ENCODE measurements at regions not wholly inside any gene's neighbourhood (a gene's known extent, or its start where the extent isn't known, plus 50 kb on each side); places are given as distances from the start of the nearest gene placed in this dataset.

DNA sequence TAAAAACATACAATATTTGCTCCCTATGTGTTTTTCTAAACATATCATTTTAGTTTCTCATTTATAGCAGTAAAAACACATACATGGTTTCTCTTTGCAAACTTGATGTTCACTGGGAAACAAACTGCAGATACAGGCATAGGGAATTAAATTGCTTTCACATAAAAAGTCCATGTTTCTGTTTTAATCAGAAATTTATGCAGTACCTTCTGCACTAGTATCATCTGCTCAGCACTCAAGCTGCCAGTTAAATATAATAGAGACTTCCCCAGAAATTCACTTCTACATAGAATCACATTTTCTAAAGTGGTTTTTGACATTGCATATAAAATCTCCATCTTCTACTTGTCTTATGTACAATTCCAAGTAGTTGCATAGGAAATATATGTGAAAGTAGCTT lies 1107.3 kb upstream of the NRXN1 start:
- TF ChIP-seq, protein P1, sequence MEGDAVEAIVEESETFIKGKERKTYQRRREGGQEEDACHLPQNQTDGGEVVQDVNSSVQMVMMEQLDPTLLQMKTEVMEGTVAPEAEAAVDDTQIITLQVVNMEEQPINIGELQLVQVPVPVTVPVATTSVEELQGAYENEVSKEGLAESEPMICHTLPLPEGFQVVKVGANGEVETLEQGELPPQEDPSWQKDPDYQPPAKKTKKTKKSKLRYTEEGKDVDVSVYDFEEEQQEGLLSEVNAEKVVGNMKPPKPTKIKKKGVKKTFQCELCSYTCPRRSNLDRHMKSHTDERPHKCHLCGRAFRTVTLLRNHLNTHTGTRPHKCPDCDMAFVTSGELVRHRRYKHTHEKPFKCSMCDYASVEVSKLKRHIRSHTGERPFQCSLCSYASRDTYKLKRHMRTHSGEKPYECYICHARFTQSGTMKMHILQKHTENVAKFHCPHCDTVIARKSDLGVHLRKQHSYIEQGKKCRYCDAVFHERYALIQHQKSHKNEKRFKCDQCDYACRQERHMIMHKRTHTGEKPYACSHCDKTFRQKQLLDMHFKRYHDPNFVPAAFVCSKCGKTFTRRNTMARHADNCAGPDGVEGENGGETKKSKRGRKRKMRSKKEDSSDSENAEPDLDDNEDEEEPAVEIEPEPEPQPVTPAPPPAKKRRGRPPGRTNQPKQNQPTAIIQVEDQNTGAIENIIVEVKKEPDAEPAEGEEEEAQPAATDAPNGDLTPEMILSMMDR (conservative IDR thresholded peaks at IDR 0.05) = no peak
- TF ChIP-seq EZH2 (IDR thresholded peaks at IDR 0.05; ENCODE audit: low read depth) = no peak

Data from PC-9 (cell line).